Neutrophil (primary cell): ENCODE measurements at regions not wholly inside any gene's neighbourhood (a gene's known extent, or its start where the extent isn't known, plus 50 kb on each side); places are given as distances from the start of the nearest gene placed in this dataset.

Source experiments
- H3K27ac ChIP-seq: fragments of 200-600 bp; sonication (generic); 2 replicates; pipeline ENCODE4 v1.5.1; 2016; ENCODE audit warnings: mild to moderate bottlenecking, moderate library complexity
- H3K27me3 ChIP-seq: fragments of 200-600 bp; sonication (generic); 2 replicates; pipeline ENCODE4 v1.6.0; 2016; ENCODE audit warnings: mild to moderate bottlenecking
- H3K36me3 ChIP-seq: fragments of 200-600 bp; sonication (generic); 2 replicates; pipeline ENCODE4 v1.5.1; 2017
- H3K4me1 ChIP-seq, 2 experiments: fragments of 200-600 bp in 1 of 2; sonication (generic) in 1 of 2; 1 replicate in 1 of 2; 2 replicates in 1 of 2; pipeline versions ENCODE4 v1.5.1 to v1.6.1; 2013 to 2016; ENCODE audit warnings: low read depth in 1 of 2, low read length in 1 of 2, mild to moderate bottlenecking in 1 of 2, moderate library complexity in 1 of 2; ENCODE audit not compliant: control insufficient read depth in 1 of 2, insufficient read depth in 1 of 2
- H3K4me3 ChIP-seq, 2 experiments: fragments of 200-600 bp in 1 of 2; sonication (generic) in 1 of 2; 1 replicate in 1 of 2; 2 replicates in 1 of 2; pipeline ENCODE4 v1.5.1; 2013 to 2016; ENCODE audit warnings: low read depth in 1 of 2, low read length in 1 of 2, mild to moderate bottlenecking in 1 of 2, moderate library complexity in 1 of 2
- H3K9me3 ChIP-seq: fragments of 200-600 bp; sonication (generic); 2 replicates; pipeline ENCODE4 v1.5.1; 2016
- CTCF ChIP-seq: fragments of 200-600 bp; sonication (generic); IDR thresholded peaks from 2 replicates; pipeline ENCODE4 v1.5.1; 2016; ENCODE audit warnings: antibody characterized with exemption

DNA sequence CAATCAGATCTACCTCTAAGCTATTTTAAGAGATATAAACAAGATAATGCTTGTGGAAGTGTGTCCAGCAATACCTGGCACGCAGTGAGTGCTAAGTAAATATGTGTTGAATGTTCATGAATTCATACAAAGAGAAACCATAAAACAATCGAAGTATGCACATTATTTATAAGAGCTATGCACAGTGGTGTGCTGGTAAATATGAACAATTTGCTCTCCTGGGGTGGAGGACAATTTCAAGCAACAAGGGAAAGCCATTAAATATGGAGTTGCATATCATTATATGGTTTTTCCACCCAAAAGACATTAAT, 526.6 kb upstream of the MARCKS start:
- H3K27ac ChIP-seq = no peak overlapping the region
- no peaks in the 10 kb centered on the region for H3K4me1 ChIP-seq
- no peaks in the 10 kb centered on the region for H3K36me3 ChIP-seq
- H3K4me3 ChIP-seq = no peak overlapping the region
- no peaks in the 10 kb centered on the region for H3K9me3 ChIP-seq
- H3K27me3 ChIP-seq = no peaks in the 10 kb centered on the region
- no peak for TF ChIP-seq CTCF

- H3K9me3 ChIP-seq = no peaks in the 10 kb centered on the region
- no peak overlapping the region for H3K27ac ChIP-seq
- no peaks in the 10 kb centered on the region for H3K27me3 ChIP-seq
- no peaks in the 10 kb centered on the region for H3K4me1 ChIP-seq
- TF ChIP-seq CTCF = no peak
- no peaks in the 10 kb centered on the region for H3K36me3 ChIP-seq
- H3K4me3 ChIP-seq = no peak overlapping the region
Measured at GRCh38 chr6:113331021-113331420, 526.1 kb upstream of the MARCKS start.

DNA sequence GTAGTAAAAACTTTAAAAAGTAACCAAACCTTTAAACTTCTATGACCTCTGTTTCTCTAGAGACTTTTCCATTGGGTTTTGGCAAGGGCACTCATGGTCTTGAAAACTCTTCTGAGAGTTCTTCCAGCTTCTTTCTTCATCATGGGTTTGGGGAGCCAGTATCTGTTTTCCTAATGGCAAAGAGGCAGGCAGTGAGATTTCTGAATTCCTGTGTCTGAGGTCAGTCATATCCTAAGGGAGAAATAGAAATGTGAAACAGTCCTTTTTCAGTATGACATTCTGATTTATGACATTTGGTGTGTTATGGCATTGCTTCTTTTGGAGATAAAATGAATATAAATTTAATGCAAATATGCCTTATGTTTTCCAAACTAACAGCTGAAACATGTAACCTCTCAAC, 518.5 kb upstream of the MARCKS start:
- H3K9me3 ChIP-seq = no peaks in the 10 kb centered on the region

DNA sequence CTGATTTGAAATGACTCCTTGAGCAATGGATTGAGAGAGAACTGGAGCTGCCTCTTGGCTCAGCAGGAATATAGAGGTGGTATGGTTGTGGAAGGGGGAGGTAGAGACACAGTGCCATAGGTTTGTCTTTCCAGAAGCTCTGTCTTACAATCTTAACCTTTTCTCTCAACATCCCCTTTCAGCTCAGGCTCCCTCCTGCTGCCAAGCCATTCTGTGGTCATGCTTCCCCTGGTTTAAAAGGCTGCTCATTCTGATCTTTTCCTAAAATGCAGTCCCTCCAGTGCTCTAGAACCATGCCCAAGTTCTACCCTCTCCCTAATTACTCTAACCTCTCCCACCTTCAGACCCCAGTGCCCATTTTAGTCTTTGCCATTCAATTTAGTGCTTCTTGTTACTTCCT, 517.9 kb upstream of the MARCKS start:
- Histone ChIP-seq H3K27ac (no peak overlapping the region), H3K36me3 (no peaks in the 10 kb centered on the region), H3K4me1 (no peaks in the 10 kb centered on the region), H3K9me3 (no peaks in the 10 kb centered on the region), H3K27me3 (no peaks in the 10 kb centered on the region), H3K4me3 (no peak overlapping the region)
- no peak for TF ChIP-seq CTCF

More for the DNA sequence above, 518.5 kb upstream of the MARCKS start:
- Histone ChIP-seq H3K27me3 (no peaks in the 10 kb centered on the region), H3K27ac (no peak overlapping the region), H3K4me3 (no peak overlapping the region), H3K36me3 (no peaks in the 10 kb centered on the region), H3K4me1 (no peaks in the 10 kb centered on the region)
- TF ChIP-seq CTCF = no peak

- no peak overlapping the region for H3K4me3 ChIP-seq
- no peaks in the 10 kb centered on the region for H3K27me3 ChIP-seq
- TF ChIP-seq CTCF = no peak
- H3K36me3 ChIP-seq = no peaks in the 10 kb centered on the region
- no peaks in the 10 kb centered on the region for H3K9me3 ChIP-seq
- no peaks in the 10 kb centered on the region for H3K4me1 ChIP-seq
- H3K27ac ChIP-seq = no peak overlapping the region
Measured at GRCh38 chr6:113340371-113340770, 516.8 kb upstream of the MARCKS start.

GRCh38 chr6:113343940-113344339, 513.2 kb upstream of the MARCKS start:
- Histone ChIP-seq H3K4me1 (no peaks in the 10 kb centered on the region), H3K4me3 (no peak overlapping the region), H3K27me3 (no peaks in the 10 kb centered on the region), H3K9me3 (no peaks in the 10 kb centered on the region), H3K27ac (no peak overlapping the region), H3K36me3 (no peaks in the 10 kb centered on the region)
- no peak for TF ChIP-seq CTCF
